Liver (tissue), 3 donors: ENCODE measurements at regions not wholly inside any gene's neighbourhood (a gene's known extent, or its start where the extent isn't known, plus 50 kb on each side); places are given as distances from the start of the nearest gene placed in this dataset.

Experiments used
- FOXA2 ChIP-seq: IDR thresholded peaks from 2 replicates; pipeline ENCODE4 v1.6.1; 2016; ENCODE audit warnings: antibody characterized with exemption
- GABPA ChIP-seq, 2 donors: IDR thresholded peaks in 1 of 2; conservative IDR thresholded peaks in 1 of 2; 2 replicates each; pipeline ENCODE4 v1.6.1; 2016; ENCODE audit warnings: antibody characterized with exemption in 2 of 2, mild to moderate bottlenecking in 1 of 2, moderate library complexity in 1 of 2
- JUND ChIP-seq, 2 donors: IDR thresholded peaks; 2 replicates each; pipeline ENCODE4 v1.6.1; 2016; ENCODE audit warnings: antibody characterized with exemption in 2 of 2
- RAD21 ChIP-seq, 2 donors: IDR thresholded peaks; 2 replicates each; pipeline ENCODE4 v1.6.1; 2016; ENCODE audit warnings: antibody characterized with exemption in 2 of 2, mild to moderate bottlenecking in 2 of 2
- TF ChIP-seq, protein P1 (sequence below): fragments of 150-350 bp; IDR thresholded peaks from 2 replicates; pipeline ENCODE4 v1.5.1; 2017; ENCODE audit warnings: improper control_type of control experiment, low read depth, low read length; ENCODE audit not compliant: missing input control
- TF ChIP-seq, protein P2 (sequence below): IDR thresholded peaks from 2 replicates; pipeline ENCODE4 v1.6.1; 2016; ENCODE audit warnings: antibody characterized with exemption
- TF ChIP-seq, protein P3 (sequence below): IDR thresholded peaks from 2 replicates; pipeline ENCODE4 v1.6.1; 2016; ENCODE audit warnings: antibody characterized with exemption, mild to moderate bottlenecking
- donor health status: healthy.
- donor health status: healthy.

DNA sequence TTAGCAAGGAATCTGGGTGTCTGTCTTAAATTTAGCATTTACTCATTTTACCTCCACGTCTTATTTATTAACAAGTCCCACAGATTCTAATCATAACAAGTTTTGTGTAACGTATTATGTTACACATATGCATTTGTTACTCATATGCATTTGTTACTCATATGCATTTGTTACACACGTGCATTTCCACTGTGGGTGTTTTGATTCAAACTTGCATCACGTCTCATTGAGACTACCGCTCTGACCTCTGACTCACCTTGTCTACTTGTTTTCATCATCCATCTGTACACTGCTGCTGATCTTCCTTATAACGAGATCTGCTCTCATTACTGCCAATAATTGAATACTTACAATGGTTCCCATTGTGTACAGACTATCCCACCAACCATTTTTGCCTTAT lies 1141.4 kb downstream of the TBL1XR1 start:
- TF ChIP-seq, protein P1, sequence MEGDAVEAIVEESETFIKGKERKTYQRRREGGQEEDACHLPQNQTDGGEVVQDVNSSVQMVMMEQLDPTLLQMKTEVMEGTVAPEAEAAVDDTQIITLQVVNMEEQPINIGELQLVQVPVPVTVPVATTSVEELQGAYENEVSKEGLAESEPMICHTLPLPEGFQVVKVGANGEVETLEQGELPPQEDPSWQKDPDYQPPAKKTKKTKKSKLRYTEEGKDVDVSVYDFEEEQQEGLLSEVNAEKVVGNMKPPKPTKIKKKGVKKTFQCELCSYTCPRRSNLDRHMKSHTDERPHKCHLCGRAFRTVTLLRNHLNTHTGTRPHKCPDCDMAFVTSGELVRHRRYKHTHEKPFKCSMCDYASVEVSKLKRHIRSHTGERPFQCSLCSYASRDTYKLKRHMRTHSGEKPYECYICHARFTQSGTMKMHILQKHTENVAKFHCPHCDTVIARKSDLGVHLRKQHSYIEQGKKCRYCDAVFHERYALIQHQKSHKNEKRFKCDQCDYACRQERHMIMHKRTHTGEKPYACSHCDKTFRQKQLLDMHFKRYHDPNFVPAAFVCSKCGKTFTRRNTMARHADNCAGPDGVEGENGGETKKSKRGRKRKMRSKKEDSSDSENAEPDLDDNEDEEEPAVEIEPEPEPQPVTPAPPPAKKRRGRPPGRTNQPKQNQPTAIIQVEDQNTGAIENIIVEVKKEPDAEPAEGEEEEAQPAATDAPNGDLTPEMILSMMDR = no peak
- TF ChIP-seq, protein P2, sequence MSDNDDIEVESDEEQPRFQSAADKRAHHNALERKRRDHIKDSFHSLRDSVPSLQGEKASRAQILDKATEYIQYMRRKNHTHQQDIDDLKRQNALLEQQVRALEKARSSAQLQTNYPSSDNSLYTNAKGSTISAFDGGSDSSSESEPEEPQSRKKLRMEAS = no peak
- no peak for TF ChIP-seq RAD21 (IDR thresholded peaks at IDR 0.05)
- TF ChIP-seq, protein P3, sequence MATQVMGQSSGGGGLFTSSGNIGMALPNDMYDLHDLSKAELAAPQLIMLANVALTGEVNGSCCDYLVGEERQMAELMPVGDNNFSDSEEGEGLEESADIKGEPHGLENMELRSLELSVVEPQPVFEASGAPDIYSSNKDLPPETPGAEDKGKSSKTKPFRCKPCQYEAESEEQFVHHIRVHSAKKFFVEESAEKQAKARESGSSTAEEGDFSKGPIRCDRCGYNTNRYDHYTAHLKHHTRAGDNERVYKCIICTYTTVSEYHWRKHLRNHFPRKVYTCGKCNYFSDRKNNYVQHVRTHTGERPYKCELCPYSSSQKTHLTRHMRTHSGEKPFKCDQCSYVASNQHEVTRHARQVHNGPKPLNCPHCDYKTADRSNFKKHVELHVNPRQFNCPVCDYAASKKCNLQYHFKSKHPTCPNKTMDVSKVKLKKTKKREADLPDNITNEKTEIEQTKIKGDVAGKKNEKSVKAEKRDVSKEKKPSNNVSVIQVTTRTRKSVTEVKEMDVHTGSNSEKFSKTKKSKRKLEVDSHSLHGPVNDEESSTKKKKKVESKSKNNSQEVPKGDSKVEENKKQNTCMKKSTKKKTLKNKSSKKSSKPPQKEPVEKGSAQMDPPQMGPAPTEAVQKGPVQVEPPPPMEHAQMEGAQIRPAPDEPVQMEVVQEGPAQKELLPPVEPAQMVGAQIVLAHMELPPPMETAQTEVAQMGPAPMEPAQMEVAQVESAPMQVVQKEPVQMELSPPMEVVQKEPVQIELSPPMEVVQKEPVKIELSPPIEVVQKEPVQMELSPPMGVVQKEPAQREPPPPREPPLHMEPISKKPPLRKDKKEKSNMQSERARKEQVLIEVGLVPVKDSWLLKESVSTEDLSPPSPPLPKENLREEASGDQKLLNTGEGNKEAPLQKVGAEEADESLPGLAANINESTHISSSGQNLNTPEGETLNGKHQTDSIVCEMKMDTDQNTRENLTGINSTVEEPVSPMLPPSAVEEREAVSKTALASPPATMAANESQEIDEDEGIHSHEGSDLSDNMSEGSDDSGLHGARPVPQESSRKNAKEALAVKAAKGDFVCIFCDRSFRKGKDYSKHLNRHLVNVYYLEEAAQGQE = no peak
- TF ChIP-seq JUND (IDR thresholded peaks at IDR 0.05) = no peak
- no peak for TF ChIP-seq FOXA2
- TF ChIP-seq GABPA (IDR thresholded peaks at IDR 0.05 in 1 of 2, conservative IDR thresholded peaks at IDR 0.05 in 1 of 2) = no peak
